Fibroblast of the aortic adventitia (primary cell): ENCODE measurements at regions not wholly inside any gene's neighbourhood (a gene's known extent, or its start where the extent isn't known, plus 50 kb on each side); places are given as distances from the start of the nearest gene placed in this dataset.
"Not testable (repeated sequence)": the region's sequence is repeated elsewhere in the genome, so short reads cannot be mapped to it uniquely, and the experiment has no call there.

ENCODE experiments used
- DNase-seq: peaks from one replicate; pipeline ENCODE4 v3.0.0-alpha.2; 2010; ENCODE audit warnings: low read depth
- H3K4me3 ChIP-seq: 2 replicates; pipeline ENCODE4 v1.5.1; 2011; ENCODE audit warnings: low read depth, mild to moderate bottlenecking, control low read depth, low read length, moderate library complexity
- TF ChIP-seq, protein P1 (sequence below): IDR thresholded peaks from 2 replicates; pipeline ENCODE4 v1.5.1; 2011; ENCODE audit warnings: mild to moderate bottlenecking, low read length, control low read depth, inconsistent platforms; ENCODE audit not compliant: insufficient read depth

DNA sequence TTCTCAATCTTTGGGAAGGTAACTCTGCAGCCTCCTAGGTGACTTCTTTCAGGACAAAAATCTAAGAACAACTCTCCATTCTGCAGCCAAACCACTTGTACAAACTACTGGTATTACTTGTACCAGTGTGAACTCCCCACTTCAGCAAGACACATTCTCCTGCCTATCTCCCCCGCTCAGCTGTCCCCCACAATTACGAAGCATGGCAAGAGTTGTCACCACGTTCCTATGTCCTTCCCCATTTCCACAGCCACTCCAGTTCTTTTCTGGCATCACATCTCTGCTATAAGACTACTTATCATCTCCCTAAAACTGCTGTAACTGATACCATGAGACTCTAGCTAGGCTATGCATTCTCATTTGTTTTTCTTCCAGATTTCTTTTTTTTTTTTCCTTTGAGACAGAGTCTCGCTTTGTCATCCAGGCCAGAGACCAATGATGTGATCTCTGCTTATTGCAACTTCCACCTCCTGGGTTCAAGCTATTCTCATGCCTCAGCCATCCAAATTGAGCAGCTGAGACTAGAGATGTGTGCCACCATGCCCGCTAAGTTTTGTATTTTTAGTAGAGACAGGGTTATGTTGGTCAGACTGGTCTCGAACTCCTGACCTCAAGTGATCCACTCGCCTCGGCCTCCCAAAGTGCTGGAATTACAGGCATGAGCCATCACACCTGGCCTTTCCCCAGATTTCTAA, 71.9 kb upstream of the CDON start:
- no peak for DNase-seq
- no peak overlapping the region for H3K4me3 ChIP-seq
- TF ChIP-seq, protein P1, sequence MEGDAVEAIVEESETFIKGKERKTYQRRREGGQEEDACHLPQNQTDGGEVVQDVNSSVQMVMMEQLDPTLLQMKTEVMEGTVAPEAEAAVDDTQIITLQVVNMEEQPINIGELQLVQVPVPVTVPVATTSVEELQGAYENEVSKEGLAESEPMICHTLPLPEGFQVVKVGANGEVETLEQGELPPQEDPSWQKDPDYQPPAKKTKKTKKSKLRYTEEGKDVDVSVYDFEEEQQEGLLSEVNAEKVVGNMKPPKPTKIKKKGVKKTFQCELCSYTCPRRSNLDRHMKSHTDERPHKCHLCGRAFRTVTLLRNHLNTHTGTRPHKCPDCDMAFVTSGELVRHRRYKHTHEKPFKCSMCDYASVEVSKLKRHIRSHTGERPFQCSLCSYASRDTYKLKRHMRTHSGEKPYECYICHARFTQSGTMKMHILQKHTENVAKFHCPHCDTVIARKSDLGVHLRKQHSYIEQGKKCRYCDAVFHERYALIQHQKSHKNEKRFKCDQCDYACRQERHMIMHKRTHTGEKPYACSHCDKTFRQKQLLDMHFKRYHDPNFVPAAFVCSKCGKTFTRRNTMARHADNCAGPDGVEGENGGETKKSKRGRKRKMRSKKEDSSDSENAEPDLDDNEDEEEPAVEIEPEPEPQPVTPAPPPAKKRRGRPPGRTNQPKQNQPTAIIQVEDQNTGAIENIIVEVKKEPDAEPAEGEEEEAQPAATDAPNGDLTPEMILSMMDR = no peak

DNA sequence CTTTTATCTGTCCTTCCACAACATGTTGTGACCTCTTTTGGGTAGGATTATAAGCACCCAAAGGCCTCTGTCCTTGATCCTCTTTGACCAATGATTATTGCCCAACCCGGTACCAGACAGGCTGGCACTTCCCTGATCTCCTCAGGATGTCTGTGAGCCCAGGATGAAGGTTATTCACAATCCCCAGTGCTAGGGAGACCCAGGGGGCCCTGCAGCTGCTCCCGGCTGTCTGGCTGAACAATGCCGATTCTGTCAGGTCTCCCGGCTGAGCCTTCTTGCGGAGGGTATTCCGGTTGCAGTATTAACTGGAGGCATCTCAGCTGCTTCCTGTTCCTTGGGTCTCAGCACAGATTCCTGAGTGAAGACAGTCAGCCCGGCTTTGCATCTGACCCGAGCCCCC, 71.2 kb upstream of the CDON start:
- no peak overlapping the region for H3K4me3 ChIP-seq
- DNase-seq = no peak
- TF ChIP-seq, protein P1 = no peak

DNA sequence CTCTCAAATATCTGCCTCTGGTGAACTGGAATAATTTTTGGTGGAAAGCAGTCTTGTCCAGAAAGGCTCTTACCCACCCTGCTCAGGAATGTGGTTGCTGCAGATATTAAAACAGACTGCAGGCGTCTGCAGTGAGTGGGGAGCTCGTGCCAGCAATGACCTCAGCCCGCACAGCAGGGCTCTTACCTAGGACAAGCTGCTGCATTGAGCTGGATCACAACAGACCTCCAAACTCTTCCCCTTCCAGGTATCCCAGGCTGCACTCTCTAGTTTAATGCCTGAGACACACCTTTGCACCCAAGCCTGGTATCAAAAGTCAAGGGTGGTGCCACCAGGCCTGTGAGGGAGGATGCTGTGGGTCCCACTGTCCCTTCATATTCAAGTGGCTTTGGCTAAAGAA, 69.7 kb upstream of the CDON start:
- H3K4me3 ChIP-seq = no peak overlapping the region
- TF ChIP-seq, protein P1 = peak; percentile 19
- peak; percentile 79 for DNase-seq

DNA sequence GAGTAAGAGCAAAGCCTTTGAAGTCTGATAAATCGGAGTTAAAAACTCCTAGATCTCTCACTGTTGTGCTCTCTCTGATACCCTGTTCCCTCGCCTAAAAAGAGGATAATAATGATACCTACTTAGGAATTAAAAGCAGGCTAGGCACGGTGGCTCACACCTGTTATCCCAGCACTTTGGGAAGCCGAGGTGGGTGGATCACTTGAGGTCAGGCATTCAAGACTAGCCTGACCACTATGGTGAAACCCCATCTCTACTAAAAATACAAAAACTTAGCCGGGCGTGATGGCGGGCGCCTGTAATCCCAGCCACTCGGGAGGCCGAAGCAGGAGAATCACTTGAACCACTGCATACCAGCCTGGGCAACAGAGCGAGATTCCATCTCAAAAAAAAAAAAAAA, 68.1 kb upstream of the CDON start:
- not testable (repeated sequence) for H3K4me3 ChIP-seq, DNase-seq

DNA sequence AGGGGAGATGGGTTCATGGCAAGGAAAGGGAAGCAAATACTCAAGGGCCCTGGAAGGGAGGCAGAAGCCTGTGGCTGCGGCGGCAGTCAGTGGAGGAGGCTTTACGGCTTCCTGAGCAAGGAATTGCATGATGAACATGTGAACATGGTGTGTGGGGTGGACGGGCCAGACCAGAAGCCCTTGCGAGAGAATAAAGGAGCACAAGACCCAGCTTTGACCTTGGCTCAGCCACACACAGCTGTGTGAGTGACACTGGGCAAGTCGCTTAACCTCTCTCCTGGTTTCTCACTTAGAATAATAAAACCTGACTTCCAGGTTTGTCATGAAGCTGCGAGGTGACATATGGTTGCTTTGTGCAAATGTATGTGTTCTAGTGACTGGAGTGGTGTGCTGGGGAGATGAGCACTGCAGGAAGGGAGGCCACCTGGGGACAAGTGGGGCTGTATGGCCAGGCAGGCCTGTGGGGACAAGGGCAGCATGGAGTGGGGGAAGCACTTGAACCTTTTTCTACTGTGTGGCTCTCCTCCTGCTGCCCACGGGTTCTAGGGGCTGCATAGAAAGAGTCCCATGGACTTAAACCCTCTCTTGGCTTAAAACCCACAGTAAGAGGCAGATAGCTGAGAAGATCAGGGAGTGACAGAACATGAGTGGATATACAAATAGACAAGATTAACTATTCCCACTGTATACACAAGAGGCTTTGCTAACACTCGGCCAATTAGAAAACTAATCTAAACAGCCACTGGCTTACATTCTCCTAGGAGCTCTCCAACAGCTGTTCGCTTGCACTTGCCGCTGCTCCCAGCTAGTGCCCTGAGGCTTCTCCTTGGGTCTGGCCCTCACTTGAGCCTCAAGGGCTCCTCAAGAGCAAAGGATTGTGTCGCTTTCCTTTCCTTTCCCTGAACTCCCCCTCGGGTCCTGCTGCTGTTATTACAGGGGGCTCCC, 67.3 kb upstream of the CDON start:
- TF ChIP-seq, protein P1 = no peak
- H3K4me3 ChIP-seq = no peak overlapping the region
- no peak for DNase-seq

DNA sequence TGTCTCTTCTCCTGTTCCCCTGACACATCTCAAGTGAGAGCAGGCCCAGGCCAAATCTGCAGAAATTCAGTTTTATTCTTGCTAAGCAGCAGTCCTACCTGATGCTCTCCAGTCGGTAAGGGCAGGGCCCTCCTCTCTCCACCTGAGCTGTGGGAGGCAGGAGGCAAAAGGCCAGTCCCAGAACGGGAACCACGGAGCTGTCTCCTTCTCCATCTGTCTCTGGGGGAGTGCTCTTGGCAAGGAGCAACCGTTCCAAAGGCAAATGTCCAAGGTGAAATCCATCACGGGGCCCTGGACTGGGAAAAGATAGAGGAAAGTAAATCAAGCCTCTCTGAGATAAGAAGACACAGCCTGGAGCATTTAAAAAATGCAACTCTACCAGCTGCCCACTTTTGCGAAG, 65.2 kb upstream of the CDON start:
- DNase-seq = peak; percentile 72
- no peak overlapping the region for H3K4me3 ChIP-seq
- TF ChIP-seq, protein P1 = no peak

DNA sequence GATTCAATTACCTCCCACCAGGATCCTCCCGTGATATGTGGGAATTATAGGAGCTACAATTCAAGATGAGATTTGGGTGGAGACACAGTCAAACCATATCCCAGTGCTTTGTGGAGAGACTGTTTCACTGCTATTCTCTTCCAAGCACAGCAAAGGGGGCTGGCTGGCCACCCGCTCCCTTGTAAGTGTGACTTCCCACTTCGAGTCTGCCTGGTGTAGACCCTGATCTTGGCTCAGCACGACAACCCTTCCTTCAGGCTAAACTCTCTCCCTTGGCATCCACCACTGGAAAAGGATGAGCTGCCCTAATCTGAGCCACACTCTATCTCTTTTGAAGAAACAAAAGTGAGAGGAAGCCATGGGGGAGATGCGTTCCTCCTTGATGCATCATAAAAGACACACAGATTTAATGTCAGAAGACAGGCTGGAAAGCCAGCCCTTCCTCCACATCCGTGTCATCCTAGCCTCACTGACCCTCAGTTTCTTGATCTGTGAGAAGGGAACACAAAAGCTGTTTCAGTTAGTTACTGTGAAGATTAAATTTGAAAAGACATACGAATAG, 64.7 kb upstream of the CDON start:
- TF ChIP-seq, protein P1 = no peak
- DNase-seq = no peak
- H3K4me3 ChIP-seq = no peak overlapping the region
